ENCODE measurements at regions not wholly inside any gene's neighbourhood (a gene's known extent, or its start where the extent isn't known, plus 50 kb on each side); places are given as distances from the start of the nearest gene placed in this dataset.

- no peak overlapping the region for H3K4me3 ChIP-seq (ENCODE audit: low read depth, low read length)
- no peak for DNase-seq (ENCODE audit: low read depth)
- no peak for TF ChIP-seq CTCF (IDR thresholded peaks at IDR 0.05; ENCODE audit: control insufficient read depth, extremely low read depth, insufficient read depth)
Measured at GRCh38 chr6:40725390-40725789, 138.2 kb upstream of the LRFN2 start.

- H3K4me3 ChIP-seq (ENCODE audit: low read depth, low read length) = no peak overlapping the region
- TF ChIP-seq CTCF (IDR thresholded peaks at IDR 0.05; ENCODE audit: control insufficient read depth, extremely low read depth, insufficient read depth) = no peak
- DNase-seq (ENCODE audit: low read depth) = no peak
Measured at GRCh38 chr6:40724886-40725285, 137.7 kb upstream of the LRFN2 start.

GRCh38 chr6:40723967-40724366 is 136.8 kb upstream of the LRFN2 start:
- DNase-seq (ENCODE audit: low read depth) = no peak
- TF ChIP-seq CTCF (IDR thresholded peaks at IDR 0.05; ENCODE audit: control insufficient read depth, extremely low read depth, insufficient read depth) = no peak
- H3K4me3 ChIP-seq (ENCODE audit: low read depth, low read length) = no peak overlapping the region

GRCh38 chr6:40722553-40723258 is 135.5 kb upstream of the LRFN2 start:
- no peak for TF ChIP-seq CTCF (IDR thresholded peaks at IDR 0.05; ENCODE audit: control insufficient read depth, extremely low read depth, insufficient read depth)
- H3K4me3 ChIP-seq (ENCODE audit: low read depth, low read length) = no peak overlapping the region
- DNase-seq (ENCODE audit: low read depth) = no peak

DNA sequence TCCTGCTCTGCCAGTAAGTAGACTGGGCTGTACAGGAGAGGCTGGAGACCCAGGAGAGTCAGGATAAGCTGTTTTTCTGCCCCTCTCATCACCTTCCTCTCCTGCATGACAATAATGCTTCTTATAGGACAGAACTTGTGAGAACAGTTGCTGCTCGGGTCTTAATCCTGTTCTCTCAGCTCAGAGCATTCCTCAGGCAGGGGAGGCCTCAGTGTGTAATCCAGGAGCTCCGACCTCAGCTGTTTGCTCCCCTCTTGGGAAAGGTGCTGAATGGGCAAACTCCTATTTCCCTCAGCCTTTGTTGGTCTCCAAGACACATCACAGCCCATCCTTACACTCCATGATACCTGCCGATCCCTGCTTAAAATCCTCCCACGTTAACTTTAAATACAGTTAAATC is 134.9 kb upstream of the LRFN2 start:
- no peak for DNase-seq (ENCODE audit: low read depth)
- no peak overlapping the region for H3K4me3 ChIP-seq (ENCODE audit: low read depth, low read length)
- TF ChIP-seq CTCF (IDR thresholded peaks at IDR 0.05; ENCODE audit: control insufficient read depth, extremely low read depth, insufficient read depth) = no peak

DNA sequence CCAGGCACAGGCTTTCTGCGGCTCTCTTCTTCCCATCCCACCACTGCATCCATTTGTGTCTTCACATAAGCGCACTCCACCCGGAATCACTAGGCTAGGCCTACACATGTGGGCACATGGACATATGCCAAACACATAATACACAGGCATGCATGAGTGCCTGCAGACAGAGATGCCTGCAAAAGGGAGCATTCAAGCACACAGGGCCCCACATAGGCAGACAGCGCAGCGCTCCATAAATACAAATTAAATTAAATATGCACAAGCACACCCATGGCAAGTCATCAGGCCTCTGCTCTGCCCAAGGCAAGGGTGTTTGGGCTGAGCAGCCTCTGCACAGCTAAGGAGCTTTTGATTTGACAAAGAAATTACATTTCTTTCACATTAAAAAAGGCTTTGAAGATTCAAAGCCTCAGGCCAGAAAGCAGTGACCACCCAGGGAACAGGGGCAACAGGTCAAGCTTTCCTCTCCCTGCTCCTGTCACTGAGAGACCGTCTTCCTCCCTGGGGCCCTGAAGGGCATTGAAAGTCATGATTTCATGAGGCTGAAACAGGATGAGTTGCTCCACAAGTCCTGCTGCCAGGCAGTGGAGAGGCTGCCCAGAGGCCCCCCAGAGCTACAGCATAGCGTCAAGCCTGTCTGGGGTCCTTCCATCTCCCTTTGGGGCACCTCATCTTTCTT is 134.2 kb upstream of the LRFN2 start:
- no peak for DNase-seq (ENCODE audit: low read depth)
- TF ChIP-seq CTCF (IDR thresholded peaks at IDR 0.05; ENCODE audit: control insufficient read depth, extremely low read depth, insufficient read depth) = no peak
- no peak overlapping the region for H3K4me3 ChIP-seq (ENCODE audit: low read depth, low read length)

- no peak for DNase-seq (ENCODE audit: low read depth)
- H3K4me3 ChIP-seq (ENCODE audit: low read depth, low read length) = no peak overlapping the region
- no peak for TF ChIP-seq CTCF (IDR thresholded peaks at IDR 0.05; ENCODE audit: control insufficient read depth, extremely low read depth, insufficient read depth)
Measured at GRCh38 chr6:40720375-40720748, 133.2 kb upstream of the LRFN2 start.

Data from LNCaP clone FGC (cell line).